ENCODE measurements at regions not wholly inside any gene's neighbourhood (a gene's known extent, or its start where the extent isn't known, plus 50 kb on each side); places are given as distances from the start of the nearest gene placed in this dataset.

- H3K36me3 ChIP-seq (ENCODE audit: control insufficient read depth, insufficient read depth, low read length) = no peaks in the 10 kb centered on the region
- H3K4me3 ChIP-seq (replicated peaks; ENCODE audit: low read depth, low read length) = no peak overlapping the region
- H3K27me3 ChIP-seq (replicated peaks; ENCODE audit: control insufficient read depth, insufficient read depth, low read length) = no peaks in the 10 kb centered on the region; the same call in 1 of the 2 replicates
- no peak for TF ChIP-seq CTCF (IDR thresholded peaks at IDR 0.05; ENCODE audit: insufficient read depth, low read length, poor library complexity, severe bottlenecking)
- DNase-seq (ENCODE audit: extremely low read depth, insufficient read length) = no peak
Observed at GRCh38 chr20:50371878-50372769, 138.1 kb upstream of the PTPN1 start.

GRCh38 chr20:50372770-50373088 is 137.5 kb upstream of the PTPN1 start:
- H3K27me3 ChIP-seq (replicated peaks; ENCODE audit: control insufficient read depth, insufficient read depth, low read length) = no peaks in the 10 kb centered on the region; the same call in 1 of the 2 replicates
- DNase-seq (ENCODE audit: extremely low read depth, insufficient read length) = no peak
- no peak overlapping the region for H3K4me3 ChIP-seq (replicated peaks; ENCODE audit: low read depth, low read length)
- H3K36me3 ChIP-seq (ENCODE audit: control insufficient read depth, insufficient read depth, low read length) = no peaks in the 10 kb centered on the region
- TF ChIP-seq CTCF (IDR thresholded peaks at IDR 0.05; ENCODE audit: insufficient read depth, low read length, poor library complexity, severe bottlenecking) = no peak

- TF ChIP-seq CTCF (IDR thresholded peaks at IDR 0.05; ENCODE audit: insufficient read depth, low read length, poor library complexity, severe bottlenecking) = no peak
- no peak for DNase-seq (ENCODE audit: extremely low read depth, insufficient read length)
- H3K4me3 ChIP-seq (replicated peaks; ENCODE audit: low read depth, low read length) = no peak overlapping the region
- no peaks in the 10 kb centered on the region for H3K36me3 ChIP-seq (ENCODE audit: control insufficient read depth, insufficient read depth, low read length)
- no peaks in the 10 kb centered on the region; the same call in 1 of the 2 replicates for H3K27me3 ChIP-seq (replicated peaks; ENCODE audit: control insufficient read depth, insufficient read depth, low read length)
Observed at GRCh38 chr20:50373674-50374286, 136.4 kb upstream of the PTPN1 start.

GRCh38 chr20:50374541-50375078 is 135.6 kb upstream of the PTPN1 start:
- no peaks in the 10 kb centered on the region for H3K36me3 ChIP-seq (ENCODE audit: control insufficient read depth, insufficient read depth, low read length)
- TF ChIP-seq CTCF (IDR thresholded peaks at IDR 0.05; ENCODE audit: insufficient read depth, low read length, poor library complexity, severe bottlenecking) = no peak

GRCh38 chr20:50376179-50376887 is 133.8 kb upstream of the PTPN1 start:
- no peak for DNase-seq (ENCODE audit: extremely low read depth, insufficient read length)
- no peaks in the 10 kb centered on the region; the same call in 1 of the 2 replicates for H3K27me3 ChIP-seq (replicated peaks; ENCODE audit: control insufficient read depth, insufficient read depth, low read length)
- H3K36me3 ChIP-seq (ENCODE audit: control insufficient read depth, insufficient read depth, low read length) = no peaks in the 10 kb centered on the region
- no peak overlapping the region for H3K4me3 ChIP-seq (replicated peaks; ENCODE audit: low read depth, low read length)
- TF ChIP-seq CTCF (IDR thresholded peaks at IDR 0.05; ENCODE audit: insufficient read depth, low read length, poor library complexity, severe bottlenecking) = no peak

More at GRCh38 chr20:50374541-50375078, 135.6 kb upstream of the PTPN1 start:
- no peak overlapping the region for H3K4me3 ChIP-seq (replicated peaks; ENCODE audit: low read depth, low read length)
- no peak for DNase-seq (ENCODE audit: extremely low read depth, insufficient read length)
- no peaks in the 10 kb centered on the region; the same call in 1 of the 2 replicates for H3K27me3 ChIP-seq (replicated peaks; ENCODE audit: control insufficient read depth, insufficient read depth, low read length)
